Loucy (cell line): ENCODE measurements at regions not wholly inside any gene's neighbourhood (a gene's known extent, or its start where the extent isn't known, plus 50 kb on each side); places are given as distances from the start of the nearest gene placed in this dataset.

Source experiments
- H2AFZ ChIP-seq: fragments of 200-600 bp; sonication (generic); 2 replicates; pipeline ENCODE4 v1.6.0; 2016; ENCODE audit warnings: antibody characterized with exemption, mild to moderate bottlenecking, low read length, moderate library complexity
- H3F3A ChIP-seq: fragments of 200-600 bp; 2 replicates; pipeline ENCODE4 v1.6.0; 2016; ENCODE audit warnings: antibody characterized with exemption, low read depth, mild to moderate bottlenecking
- H3K27me3 ChIP-seq: fragments of 200-600 bp; sonication (generic); 2 replicates; pipeline ENCODE4 v1.6.1; 2014; ENCODE audit warnings: low read length, mild to moderate bottlenecking; ENCODE audit not compliant: insufficient read depth, poor library complexity, severe bottlenecking
- H3K36me3 ChIP-seq: fragments of 200-600 bp; sonication (generic); 2 replicates; pipeline ENCODE4 v1.6.1; 2016; ENCODE audit warnings: low read length; ENCODE audit not compliant: insufficient read depth
- H3K4me1 ChIP-seq: fragments of 200-600 bp; sonication (generic); 2 replicates; pipeline ENCODE4 v1.5.1; 2014; ENCODE audit warnings: low read length, mild to moderate bottlenecking; ENCODE audit not compliant: insufficient read depth, poor library complexity, severe bottlenecking
- H3K4me2 ChIP-seq: fragments of 200-600 bp; sonication (generic); 2 replicates; pipeline ENCODE4 v1.6.0; 2014; ENCODE audit warnings: antibody characterized with exemption, low read length, low read depth, mild to moderate bottlenecking; ENCODE audit not compliant: poor library complexity, severe bottlenecking
- H3K4me3 ChIP-seq: fragments of 200-600 bp; sonication (generic); 2 replicates; pipeline ENCODE4 v1.5.1; 2014; ENCODE audit warnings: low read length, mild to moderate bottlenecking, mixed read lengths; ENCODE audit not compliant: poor library complexity, severe bottlenecking
- H3K79me2 ChIP-seq: fragments of 200-600 bp; sonication (generic); 2 replicates; pipeline ENCODE4 v1.6.1; 2014; ENCODE audit warnings: low read length; ENCODE audit not compliant: insufficient read depth
- H3K9ac ChIP-seq: fragments of 200-600 bp; sonication (generic); 2 replicates; pipeline ENCODE4 v1.6.0; 2014; ENCODE audit warnings: mild to moderate bottlenecking, low read depth, low read length, moderate library complexity; ENCODE audit not compliant: poor library complexity, severe bottlenecking
- H3K9me2 ChIP-seq: fragments of 200-600 bp; sonication (generic); replicated peaks from 2 replicates; pipeline ENCODE4 v1.6.1; 2016; ENCODE audit warnings: low read depth, low read length, mixed read lengths
- H3K9me3 ChIP-seq: fragments of 200-600 bp; sonication (generic); 2 replicates; pipeline ENCODE4 v1.6.1; 2014; ENCODE audit warnings: mild to moderate bottlenecking, antibody characterized with exemption, low read length, low read depth; ENCODE audit not compliant: insufficient read depth
- H4K20me1 ChIP-seq: fragments of 200-600 bp; sonication (generic); 2 replicates; pipeline ENCODE4 v1.6.0; 2014; ENCODE audit warnings: antibody characterized with exemption, low read length, mild to moderate bottlenecking; ENCODE audit not compliant: insufficient read depth, poor library complexity, severe bottlenecking
- EZH2phosphoT487 ChIP-seq: fragments of 200-600 bp; IDR thresholded peaks from 2 replicates; pipeline ENCODE4 v1.6.1; 2018; ENCODE audit warnings: antibody characterized with exemption, mild to moderate bottlenecking, moderate library complexity, borderline replicate concordance
- TF ChIP-seq, protein P1 (sequence below): fragments of 200-600 bp; sonication (generic); conservative IDR thresholded peaks from 2 replicates; pipeline ENCODE4 v1.5.1; 2014; ENCODE audit warnings: mild to moderate bottlenecking, antibody characterized with exemption, low read length

DNA sequence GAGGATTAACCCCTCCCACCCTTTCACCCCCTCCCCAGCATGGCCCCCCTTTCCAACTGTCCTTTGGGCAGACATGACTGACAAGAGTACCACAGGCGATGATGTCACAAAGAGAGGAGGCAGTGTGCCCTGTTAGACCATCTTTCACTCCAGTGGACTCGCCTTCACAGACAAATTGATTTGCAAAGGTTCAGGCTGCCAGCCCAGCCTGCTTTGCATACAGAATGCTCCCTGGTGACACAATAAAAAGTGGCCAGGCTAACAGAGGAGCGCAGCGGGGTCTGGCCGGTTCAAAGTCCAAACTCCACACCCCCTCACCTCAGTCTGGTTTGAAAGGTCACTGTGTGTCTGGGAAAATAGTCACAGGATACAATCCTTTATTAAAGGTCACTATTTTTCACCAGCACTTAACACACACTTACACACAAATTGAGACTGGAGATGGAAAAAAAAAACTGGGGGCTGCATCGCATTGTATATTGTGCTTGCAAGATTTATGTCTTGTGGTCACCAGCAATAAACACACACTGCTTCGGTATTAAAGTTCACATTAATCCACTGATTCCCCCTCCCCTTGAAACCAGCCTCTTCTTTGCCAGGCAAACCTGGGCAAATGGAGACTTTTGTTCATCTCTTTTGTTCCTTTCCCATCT is 236.9 kb downstream of the BCL11A start:
- no peaks in the 10 kb centered on the region for H3K9me2 ChIP-seq
- H3K9me3 ChIP-seq: no peaks in the 10 kb centered on the region
- no peaks in the 10 kb centered on the region for H3K4me1 ChIP-seq
- no peak for TF ChIP-seq EZH2phosphoT487
- TF ChIP-seq, protein P1, sequence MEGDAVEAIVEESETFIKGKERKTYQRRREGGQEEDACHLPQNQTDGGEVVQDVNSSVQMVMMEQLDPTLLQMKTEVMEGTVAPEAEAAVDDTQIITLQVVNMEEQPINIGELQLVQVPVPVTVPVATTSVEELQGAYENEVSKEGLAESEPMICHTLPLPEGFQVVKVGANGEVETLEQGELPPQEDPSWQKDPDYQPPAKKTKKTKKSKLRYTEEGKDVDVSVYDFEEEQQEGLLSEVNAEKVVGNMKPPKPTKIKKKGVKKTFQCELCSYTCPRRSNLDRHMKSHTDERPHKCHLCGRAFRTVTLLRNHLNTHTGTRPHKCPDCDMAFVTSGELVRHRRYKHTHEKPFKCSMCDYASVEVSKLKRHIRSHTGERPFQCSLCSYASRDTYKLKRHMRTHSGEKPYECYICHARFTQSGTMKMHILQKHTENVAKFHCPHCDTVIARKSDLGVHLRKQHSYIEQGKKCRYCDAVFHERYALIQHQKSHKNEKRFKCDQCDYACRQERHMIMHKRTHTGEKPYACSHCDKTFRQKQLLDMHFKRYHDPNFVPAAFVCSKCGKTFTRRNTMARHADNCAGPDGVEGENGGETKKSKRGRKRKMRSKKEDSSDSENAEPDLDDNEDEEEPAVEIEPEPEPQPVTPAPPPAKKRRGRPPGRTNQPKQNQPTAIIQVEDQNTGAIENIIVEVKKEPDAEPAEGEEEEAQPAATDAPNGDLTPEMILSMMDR: no peak
- no peaks in the 10 kb centered on the region for H3F3A ChIP-seq
- H3K9ac ChIP-seq: no peak overlapping the region
- H3K36me3 ChIP-seq: no peaks in the 10 kb centered on the region
- H3K27me3 ChIP-seq: no peaks in the 10 kb centered on the region
- H4K20me1 ChIP-seq: no peaks in the 10 kb centered on the region
- H3K4me3 ChIP-seq: no peak overlapping the region
- no peaks in the 10 kb centered on the region for H3K79me2 ChIP-seq
- H3K4me2 ChIP-seq: no peak overlapping the region
- H2AFZ ChIP-seq: no peak overlapping the region

DNA sequence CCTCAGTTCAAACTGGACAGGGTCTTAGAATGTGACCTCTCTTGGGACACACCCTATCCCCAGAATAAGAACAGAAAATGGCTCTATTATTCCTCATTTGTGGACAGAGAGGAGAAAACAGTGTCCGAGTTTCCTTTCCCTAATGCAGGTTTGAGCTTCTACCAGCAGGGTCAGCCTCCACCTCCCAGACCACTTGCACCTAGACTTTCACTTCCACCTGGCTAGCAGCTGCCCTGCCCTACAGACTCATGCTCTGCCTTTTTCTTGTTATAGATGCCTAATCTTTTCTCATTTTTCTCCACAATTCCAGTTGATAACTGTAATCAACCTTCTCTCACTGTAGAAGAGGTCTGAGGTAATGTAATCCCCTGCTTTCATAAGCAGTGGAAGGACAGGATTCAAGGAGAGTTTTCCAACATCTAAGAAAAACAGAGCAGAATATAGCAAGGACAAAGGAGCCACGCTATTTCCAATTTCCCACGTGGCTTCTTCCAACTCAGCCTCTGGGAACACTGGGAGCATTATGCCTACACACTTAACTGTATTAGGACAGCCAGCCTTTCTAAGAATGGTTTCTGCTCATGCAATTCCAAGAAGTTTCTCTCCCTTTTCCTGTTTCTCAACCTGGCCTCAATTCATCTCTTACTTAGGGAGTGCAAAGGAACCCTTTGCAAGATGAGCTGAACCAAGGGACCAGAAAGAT is 239.8 kb downstream of the BCL11A start:
- TF ChIP-seq, protein P1: no peak
- TF ChIP-seq EZH2phosphoT487: no peak
- Histone ChIP-seq H3K36me3 (no peaks in the 10 kb centered on the region), H3F3A (no peaks in the 10 kb centered on the region), H3K9me2 (no peaks in the 10 kb centered on the region), H3K79me2 (no peaks in the 10 kb centered on the region), H3K4me2 (no peak overlapping the region), H4K20me1 (no peaks in the 10 kb centered on the region), H3K9ac (no peak overlapping the region), H3K4me3 (no peak overlapping the region), H3K27me3 (no peaks in the 10 kb centered on the region), H2AFZ (no peak overlapping the region), H3K4me1 (no peaks in the 10 kb centered on the region), H3K9me3 (no peaks in the 10 kb centered on the region)

DNA sequence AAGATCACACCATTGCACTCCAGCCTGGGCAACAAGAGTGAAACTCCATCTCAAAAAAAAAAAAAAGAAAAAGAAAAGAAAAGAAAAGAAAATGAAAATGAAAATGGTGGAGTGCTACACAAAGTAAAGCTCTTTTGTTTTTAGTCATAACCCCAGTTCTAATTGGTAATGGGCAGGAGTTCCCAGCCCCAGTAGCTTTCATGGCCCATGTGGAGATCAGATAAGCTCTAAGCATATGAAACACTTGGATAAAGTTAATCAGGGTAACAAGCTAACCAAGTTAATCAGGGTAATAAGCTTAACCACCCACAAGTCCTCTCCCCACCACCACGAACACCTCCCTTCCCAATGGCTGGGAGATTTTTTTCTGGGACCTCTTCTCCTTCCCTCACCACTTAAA is 240.8 kb downstream of the BCL11A start:
- Histone ChIP-seq H3K36me3 (no peaks in the 10 kb centered on the region), H4K20me1 (no peaks in the 10 kb centered on the region), H3K9me3 (no peaks in the 10 kb centered on the region), H3K27me3 (no peaks in the 10 kb centered on the region), H2AFZ (no peak overlapping the region), H3K4me1 (no peaks in the 10 kb centered on the region), H3K79me2 (no peaks in the 10 kb centered on the region), H3K9me2 (no peaks in the 10 kb centered on the region), H3K9ac (no peak overlapping the region), H3F3A (no peaks in the 10 kb centered on the region), H3K4me2 (no peak overlapping the region), H3K4me3 (no peak overlapping the region)
- TF ChIP-seq EZH2phosphoT487: no peak
- TF ChIP-seq, protein P1: no peak
